H1 (cell line): ENCODE measurements at regions not wholly inside any gene's neighbourhood (a gene's known extent, or its start where the extent isn't known, plus 50 kb on each side); places are given as distances from the start of the nearest gene placed in this dataset.

Experiments
- CTCF ChIA-PET: fragments of 300-600 bp; sonication (Branson Sonifier 250); formaldehyde crosslinking; loops from one replicate; lab custom pipeline; 2021; ENCODE audit not compliant: partially characterized antibody; lab: Charles Lee
- POLR2A ChIA-PET: fragments of 300-600 bp; sonication (Branson Sonifier 250); formaldehyde crosslinking; loops from one replicate; lab custom pipeline; 2021; ENCODE audit warnings: inconsistent platforms; ENCODE audit not compliant: partially characterized antibody; lab: Charles Lee
- DNase-seq, 2 experiments: peaks; one replicate each; pipeline versions ENCODE4 v3.0.0 to v3.0.0-alpha.2; 2010 to 2022; ENCODE audit warnings: low spot score in 2 of 2, low read depth in 1 of 2, mixed read lengths in 1 of 2
- FAIRE-seq: peaks from 2 replicates; lab custom pipeline; 2011; peaks lifted over from hg19 to GRCh38; lab: Jason Lieb, UNC
- H2AFZ ChIP-seq: 2 replicates; pipeline ENCODE4 v1.8.1; 2012; ENCODE audit warnings: low read length, inconsistent platforms
- H2AK5ac ChIP-seq: 2 replicates; pipeline ENCODE4 v1.6.1; 2013; ENCODE audit warnings: low read depth, low read length
- H2BK120ac ChIP-seq: replicated peaks from 2 replicates; pipeline ENCODE3; 2013; ENCODE audit warnings: low read depth, low read length, inconsistent platforms
- H2BK12ac ChIP-seq: 2 replicates; pipeline ENCODE4 v1.6.1; 2013; ENCODE audit warnings: low read depth, low read length
- H2BK15ac ChIP-seq: 2 replicates; pipeline ENCODE4 v1.6.1; 2013; ENCODE audit warnings: low read length
- H2BK20ac ChIP-seq: 2 replicates; pipeline ENCODE4 v1.6.1; 2013; ENCODE audit warnings: low read length
- H2BK5ac ChIP-seq: 2 replicates; pipeline ENCODE4 v1.6.1; 2013; ENCODE audit warnings: low read depth, low read length
- H3K14ac ChIP-seq: 2 replicates; pipeline ENCODE4 v1.6.1; 2013; ENCODE audit warnings: inconsistent platforms; ENCODE audit not compliant: insufficient read length
- H3K18ac ChIP-seq: 2 replicates; pipeline ENCODE4 v1.6.1; 2013; ENCODE audit warnings: low read length; ENCODE audit errors: extremely low read depth
- H3K23ac ChIP-seq: 2 replicates; pipeline ENCODE4 v1.6.1; 2013; ENCODE audit warnings: inconsistent platforms; ENCODE audit not compliant: insufficient read length
- H3K23me2 ChIP-seq: 2 replicates; pipeline ENCODE4 v1.6.1; 2013; ENCODE audit warnings: low read depth, low read length
- H3K27ac ChIP-seq: 2 replicates; pipeline ENCODE4 v1.6.1; 2011; ENCODE audit warnings: low read depth, low read length, inconsistent platforms
- H3K27me3 ChIP-seq, 4 experiments: replicated peaks in 1 of 4; 1 replicate in 1 of 4; 2 replicates in 3 of 4; pipeline versions ENCODE4 v1.6.1 to v1.8.1; 2011 to 2013; ENCODE audit warnings: low read length in 3 of 4, mild to moderate bottlenecking in 3 of 4, inconsistent platforms in 2 of 4, mixed read lengths in 2 of 4, moderate library complexity in 1 of 4; ENCODE audit not compliant: control insufficient read depth in 3 of 4, insufficient read depth in 3 of 4; ENCODE audit errors: extremely low read depth in 1 of 4
- H3K36me3 ChIP-seq, 4 experiments: 2 replicates each; pipeline versions ENCODE4 v1.6.1 to v1.8.1; 2011 to 2013; ENCODE audit warnings: mild to moderate bottlenecking in 4 of 4, low read length in 3 of 4, moderate library complexity in 2 of 4, control low read depth in 1 of 4, inconsistent platforms in 1 of 4; ENCODE audit not compliant: insufficient read depth in 4 of 4, control insufficient read depth in 2 of 4
- H3K4ac ChIP-seq: replicated peaks from 2 replicates; pipeline ENCODE3; 2013; ENCODE audit warnings: low read length, low read depth, mixed read lengths, inconsistent platforms; ENCODE audit not compliant: insufficient read length
- H3K4me1 ChIP-seq, 4 experiments: replicated peaks in 1 of 4; 1 replicate in 1 of 4; 2 replicates in 3 of 4; pipeline versions ENCODE4 v1.6.1 to v1.8.1; 2011 to 2013; ENCODE audit warnings: low read length in 3 of 4, inconsistent platforms in 2 of 4, mixed read lengths in 1 of 4; ENCODE audit not compliant: insufficient read depth in 4 of 4, control insufficient read depth in 3 of 4
- H3K4me2 ChIP-seq, 2 experiments: 2 replicates each; pipeline versions ENCODE4 v1.6.1 to v1.8.1; 2011 to 2013; ENCODE audit warnings: low read depth in 2 of 2, low read length in 2 of 2, control low read depth in 1 of 2, inconsistent platforms in 1 of 2, mild to moderate bottlenecking in 1 of 2; ENCODE audit not compliant: insufficient read depth in 1 of 2
- H3K4me3 ChIP-seq, 4 experiments: fragments of 200-600, 300-600 bp in 1 of 4; sonication (generic), shearing (Covaris generic), sonication (Bioruptor Twin) in 1 of 4; 2 replicates each; pipeline versions ENCODE4 v1.5.1 to v1.8.1; 2011 to 2016; ENCODE audit warnings: low read length in 4 of 4, low read depth in 3 of 4, control low read depth in 2 of 4, inconsistent platforms in 2 of 4, mild to moderate bottlenecking in 2 of 4, mixed read lengths in 1 of 4, moderate library complexity in 1 of 4; ENCODE audit not compliant: insufficient read depth in 2 of 4; ENCODE audit errors: extremely low read depth in 1 of 4
- H3K56ac ChIP-seq: replicated peaks from 2 replicates; pipeline ENCODE3; 2013; ENCODE audit warnings: low read depth, mild to moderate bottlenecking, mixed read lengths, low read length, inconsistent platforms; ENCODE audit not compliant: insufficient read length
- H3K79me1 ChIP-seq: 2 replicates; pipeline ENCODE4 v1.6.1; 2013; ENCODE audit warnings: low read depth, low read length, control low read depth
- H3K79me2 ChIP-seq, 2 experiments: 2 replicates each; pipeline versions ENCODE4 v1.6.1 to v1.8.1; 2012 to 2013; ENCODE audit warnings: low read length in 2 of 2, mild to moderate bottlenecking in 2 of 2, inconsistent platforms in 1 of 2; ENCODE audit not compliant: insufficient read depth in 2 of 2, control insufficient read depth in 1 of 2
- H3K9ac ChIP-seq, 4 experiments: replicated peaks in 1 of 4; 1 replicate in 1 of 4; 2 replicates in 3 of 4; pipeline versions ENCODE4 v1.6.1 to v1.8.1; 2011 to 2013; ENCODE audit warnings: low read depth in 3 of 4, low read length in 3 of 4, control low read depth in 2 of 4, mild to moderate bottlenecking in 2 of 4, moderate library complexity in 2 of 4, inconsistent platforms in 1 of 4; ENCODE audit errors: extremely low read depth in 1 of 4
- H3K9me3 ChIP-seq, 2 experiments: 2 replicates each; pipeline versions ENCODE4 v1.6.1 to v1.8.1; 2012 to 2013; ENCODE audit warnings: mild to moderate bottlenecking in 2 of 2, moderate library complexity in 2 of 2, control low read depth in 1 of 2, inconsistent platforms in 1 of 2, low read depth in 1 of 2, low read length in 1 of 2, mixed read lengths in 1 of 2; ENCODE audit not compliant: insufficient read depth in 2 of 2
- H4K20me1 ChIP-seq, 2 experiments: replicated peaks in 1 of 2; 2 replicates each; pipeline versions ENCODE3 to v1.8.1; 2011 to 2013; ENCODE audit warnings: inconsistent platforms in 2 of 2, low read length in 2 of 2, mild to moderate bottlenecking in 1 of 2; ENCODE audit not compliant: insufficient read depth in 2 of 2, control insufficient read depth in 1 of 2
- H4K5ac ChIP-seq: 2 replicates; pipeline ENCODE4 v1.6.1; 2013; ENCODE audit warnings: low read length, low read depth, mixed read lengths, inconsistent platforms; ENCODE audit not compliant: insufficient read length
- H4K8ac ChIP-seq: 2 replicates; pipeline ENCODE4 v1.8.0; 2013; ENCODE audit warnings: mild to moderate bottlenecking, moderate library complexity, low read length, inconsistent platforms; ENCODE audit not compliant: insufficient read depth; ENCODE audit errors: extremely low read depth
- H4K91ac ChIP-seq: replicated peaks from 2 replicates; pipeline ENCODE3; 2013; ENCODE audit warnings: low read length, mixed read lengths, inconsistent platforms; ENCODE audit not compliant: insufficient read length
- BACH1 ChIP-seq: IDR thresholded peaks from 2 replicates; pipeline ENCODE4 v1.6.1; 2012; ENCODE audit warnings: low read length, improper control_type of control experiment
- BCL11A ChIP-seq, 2 experiments: IDR thresholded peaks; one replicate each; pipeline ENCODE4 v1.6.1; 2011; ENCODE audit warnings: low read depth in 2 of 2, low read length in 2 of 2, mild to moderate bottlenecking in 2 of 2
- FOSL1 ChIP-seq: IDR thresholded peaks from 2 replicates; pipeline ENCODE4 v1.6.1; 2011; ENCODE audit warnings: mild to moderate bottlenecking, low read depth, low read length, moderate library complexity; ENCODE audit not compliant: insufficient read depth
- GABPA ChIP-seq: IDR thresholded peaks from 2 replicates; pipeline ENCODE4 v1.6.1; 2011; ENCODE audit warnings: mild to moderate bottlenecking, low read length, moderate library complexity, borderline replicate concordance; ENCODE audit not compliant: insufficient read depth
- NANOG ChIP-seq: IDR thresholded peaks from 2 replicates; pipeline ENCODE4 v1.6.1; 2011; ENCODE audit warnings: low read length, low read depth, mild to moderate bottlenecking, inconsistent platforms; ENCODE audit not compliant: insufficient read depth, poor library complexity, severe bottlenecking
- PHF8 ChIP-seq: fragments of 200-600 bp; sonication (generic); conservative IDR thresholded peaks from 2 replicates; pipeline ENCODE4 v1.7.1; 2012; ENCODE audit warnings: low read depth, mild to moderate bottlenecking, inconsistent platforms, low read length, moderate library complexity
- RAD21 ChIP-seq, 2 experiments: IDR thresholded peaks in 1 of 2; conservative IDR thresholded peaks in 1 of 2; 2 replicates each; pipeline ENCODE4 v1.6.1; 2011; ENCODE audit warnings: low read depth in 2 of 2, low read length in 2 of 2, improper control_type of control experiment in 1 of 2, inconsistent platforms in 1 of 2, mild to moderate bottlenecking in 1 of 2, moderate library complexity in 1 of 2
- SP2 ChIP-seq: IDR thresholded peaks from 2 replicates; pipeline ENCODE4 v1.6.1; 2012; ENCODE audit warnings: mild to moderate bottlenecking, low read length, inconsistent platforms
- TEAD4 ChIP-seq: IDR thresholded peaks from 2 replicates; pipeline ENCODE4 v1.6.1; 2012; ENCODE audit warnings: low read depth, low read length, inconsistent platforms, mixed read lengths
- WGBS, 2 experiments: shearing (Covaris generic) in 1 of 2; methylation state at CpG; one replicate each; pipeline versions ENCODE4 v1.1.6 to v1.1.7; 2013 to 2015; ENCODE audit warnings: low lambda C conversion rate in 2 of 2, mixed read lengths in 2 of 2, inconsistent platforms in 1 of 2, low coverage in 1 of 2, missing lambda C conversion rate in 1 of 2; ENCODE audit not compliant: insufficient replicate concordance in 2 of 2, insufficient coverage in 1 of 2, insufficient read length in 1 of 2; ENCODE audit errors: extremely low coverage in 1 of 2, missing lambda C conversion rate in 1 of 2; 5-methylcytosine and 5-hydroxymethylcytosine counted together

DNA sequence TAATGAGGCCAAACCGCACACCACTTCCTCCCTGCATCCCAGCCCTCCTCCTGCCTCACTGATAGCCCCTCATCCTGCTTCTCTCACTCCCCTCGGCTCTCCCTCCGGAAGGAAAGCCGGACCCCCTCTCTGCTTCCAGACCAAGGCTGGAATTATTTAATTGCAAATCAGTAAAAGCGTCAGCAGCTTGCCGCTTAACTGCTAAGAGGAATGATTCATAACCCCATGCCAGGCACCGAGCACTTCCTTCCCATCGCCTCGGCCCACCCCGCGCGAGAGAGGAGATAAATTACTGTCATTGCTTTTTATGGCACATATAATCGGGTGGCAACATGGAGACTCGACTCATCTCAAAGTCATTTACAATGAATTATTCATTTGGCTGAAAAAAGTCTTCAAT is 77.3 kb downstream of the UBIAD1 start:
- Histone ChIP-seq H3K14ac (no peak overlapping the region), H4K8ac (no peak overlapping the region)

More for the DNA sequence above, 77.3 kb downstream of the UBIAD1 start:
- Histone ChIP-seq H3K23ac (no peak overlapping the region), H2BK5ac (no peak overlapping the region), H2AFZ (no peak overlapping the region), H3K18ac (no peak overlapping the region), H3K9ac (no peak overlapping the region), H3K9me3 (no peaks in the 10 kb centered on the region), H3K56ac (no peak overlapping the region), H4K5ac (no peak overlapping the region), H2BK15ac (no peak overlapping the region), H3K79me1 (no peaks in the 10 kb centered on the region), H3K27me3 (no peaks in the 10 kb centered on the region), H3K4me2 (no peak overlapping the region), H4K20me1 (no peaks in the 10 kb centered on the region), H4K91ac (no peak overlapping the region), H2BK12ac (peak overlapping the region; percentile 71; the same call in 1 of the 2 replicates), H3K27ac (no peak overlapping the region), H2BK120ac (no peak overlapping the region), H3K36me3 (no peaks in the 10 kb centered on the region), H3K4ac (no peak overlapping the region), H2BK20ac (no peak overlapping the region), H2AK5ac (no peak overlapping the region), H3K4me3 (no peak overlapping the region), H3K23me2 (no peaks in the 10 kb centered on the region), H3K79me2 (no peaks in the 10 kb centered on the region), H3K4me1 (peaks cover 0 to 10% (median 4%) of the 10 kb centered on the region in 4 experiments; a peak in 6 of 7 replicates)
- no peak for TF ChIP-seq RAD21 (IDR thresholded peaks at IDR 0.05 in 1 of 2, conservative IDR thresholded peaks at IDR 0.05 in 1 of 2; ENCODE audit: low read depth in 2 of 2, low read length in 2 of 2)
- no peak for TF ChIP-seq NANOG
- TF ChIP-seq SP2 = no peak
- no peak for TF ChIP-seq GABPA
- no peak for TF ChIP-seq BCL11A (IDR thresholded peaks at IDR 0.05; ENCODE audit: low read depth in 2 of 2, low read length in 2 of 2)
- no peak for TF ChIP-seq PHF8
- TF ChIP-seq BACH1 = no peak
- no peak for TF ChIP-seq FOSL1
- no peak for TF ChIP-seq TEAD4
- DNase-seq = no peak
- ChIA-PET POLR2A (no interaction called here), CTCF (interaction anchor here (1.0 to 1.6 kb wide), 4 partner anchors 9 to 292 kb away, joined by 3 to 6 read pairs (median 4); no protein-coding TSS in a partner anchor)
- WGBS, 2 experiments = 84% methylated on average over 14 of the region's 14 CpGs; no CpG with 5 or more reads in 1 of the 2 experiments
- no peak for FAIRE-seq
